ENCODE measurements at regions not wholly inside any gene's neighbourhood (a gene's known extent, or its start where the extent isn't known, plus 50 kb on each side); places are given as distances from the start of the nearest gene placed in this dataset.

DNA sequence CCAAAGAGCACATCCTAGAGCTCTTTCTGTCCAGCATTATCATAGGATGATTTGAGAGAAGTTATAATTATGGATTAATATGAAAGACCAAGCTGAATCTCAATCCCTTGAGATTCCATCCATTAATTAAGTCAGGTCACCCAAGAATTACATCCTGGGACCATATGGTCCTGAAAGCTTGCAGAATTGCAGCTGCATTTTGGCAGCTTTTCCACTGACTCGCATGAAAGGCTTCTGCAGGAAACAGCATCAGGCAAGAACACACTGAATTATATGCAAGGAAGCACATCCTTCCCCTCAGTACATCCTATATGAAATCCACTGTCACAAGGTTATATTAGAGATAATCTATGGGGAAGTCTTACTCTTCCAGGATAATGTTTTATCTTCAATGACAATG, 109.1 kb upstream of the CTNND2 start:
- Mint-ChIP-seq H3K4me1 (peaks cover 6% of the 10 kb centered on the region), H3K27me3 (ENCODE audit: low read depth) (no peaks in the 10 kb centered on the region), H3K4me3 (no peak overlapping the region), H3K36me3 (ENCODE audit: low read depth) (no peaks in the 10 kb centered on the region), H3K27ac (no peak overlapping the region), H3K9me3 (peaks cover 3% of the 10 kb centered on the region)
- TF ChIP-seq, protein P1, sequence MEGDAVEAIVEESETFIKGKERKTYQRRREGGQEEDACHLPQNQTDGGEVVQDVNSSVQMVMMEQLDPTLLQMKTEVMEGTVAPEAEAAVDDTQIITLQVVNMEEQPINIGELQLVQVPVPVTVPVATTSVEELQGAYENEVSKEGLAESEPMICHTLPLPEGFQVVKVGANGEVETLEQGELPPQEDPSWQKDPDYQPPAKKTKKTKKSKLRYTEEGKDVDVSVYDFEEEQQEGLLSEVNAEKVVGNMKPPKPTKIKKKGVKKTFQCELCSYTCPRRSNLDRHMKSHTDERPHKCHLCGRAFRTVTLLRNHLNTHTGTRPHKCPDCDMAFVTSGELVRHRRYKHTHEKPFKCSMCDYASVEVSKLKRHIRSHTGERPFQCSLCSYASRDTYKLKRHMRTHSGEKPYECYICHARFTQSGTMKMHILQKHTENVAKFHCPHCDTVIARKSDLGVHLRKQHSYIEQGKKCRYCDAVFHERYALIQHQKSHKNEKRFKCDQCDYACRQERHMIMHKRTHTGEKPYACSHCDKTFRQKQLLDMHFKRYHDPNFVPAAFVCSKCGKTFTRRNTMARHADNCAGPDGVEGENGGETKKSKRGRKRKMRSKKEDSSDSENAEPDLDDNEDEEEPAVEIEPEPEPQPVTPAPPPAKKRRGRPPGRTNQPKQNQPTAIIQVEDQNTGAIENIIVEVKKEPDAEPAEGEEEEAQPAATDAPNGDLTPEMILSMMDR (IDR thresholded peaks at IDR 0.05; ENCODE audit: unreplicated experiment in 3 of 3) = no peak

DNA sequence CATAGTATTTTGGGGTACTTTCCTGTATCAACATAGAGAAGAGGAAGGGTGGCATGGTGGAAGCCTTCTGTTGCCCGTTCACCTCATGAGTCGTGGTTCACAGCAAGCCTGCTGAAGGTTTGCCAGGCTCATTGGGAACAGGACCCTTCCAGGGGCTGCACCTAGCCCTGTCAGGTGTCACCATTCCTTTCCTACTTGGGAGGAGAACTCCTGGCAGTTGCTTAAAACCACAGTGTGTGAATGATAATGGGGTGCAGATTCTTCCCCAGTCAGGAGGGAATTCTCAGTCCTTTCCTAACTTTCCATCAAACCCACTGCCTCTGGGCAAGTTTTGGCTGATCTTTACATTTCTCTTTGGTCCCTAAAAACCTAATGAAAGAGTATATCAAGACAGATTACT, 99.4 kb upstream of the CTNND2 start:
- no peaks in the 10 kb centered on the region for H3K4me1 Mint-ChIP-seq
- TF ChIP-seq, protein P1 (IDR thresholded peaks at IDR 0.05; ENCODE audit: unreplicated experiment in 3 of 3) = no peak
- H3K27me3 Mint-ChIP-seq (ENCODE audit: low read depth) = no peaks in the 10 kb centered on the region
- no peak overlapping the region for H3K27ac Mint-ChIP-seq
- no peaks in the 10 kb centered on the region for H3K36me3 Mint-ChIP-seq (ENCODE audit: low read depth)
- peaks cover 5% of the 10 kb centered on the region for H3K9me3 Mint-ChIP-seq
- H3K4me3 Mint-ChIP-seq = no peak overlapping the region

GRCh38 chr5:11998397-11998796, 94.2 kb upstream of the CTNND2 start:
- H3K4me3 Mint-ChIP-seq = no peak overlapping the region
- no peaks in the 10 kb centered on the region for H3K4me1 Mint-ChIP-seq
- no peaks in the 10 kb centered on the region for H3K36me3 Mint-ChIP-seq (ENCODE audit: low read depth)
- TF ChIP-seq, protein P1 (IDR thresholded peaks at IDR 0.05; ENCODE audit: unreplicated experiment in 3 of 3) = no peak
- H3K9me3 Mint-ChIP-seq = no peaks in the 10 kb centered on the region
- no peaks in the 10 kb centered on the region for H3K27me3 Mint-ChIP-seq (ENCODE audit: low read depth)
- H3K27ac Mint-ChIP-seq = no peak overlapping the region

GRCh38 chr5:11997942-11998341, 93.7 kb upstream of the CTNND2 start:
- TF ChIP-seq, protein P1 (IDR thresholded peaks at IDR 0.05; ENCODE audit: unreplicated experiment in 3 of 3) = no peak
- H3K27ac Mint-ChIP-seq = no peak overlapping the region
- H3K36me3 Mint-ChIP-seq (ENCODE audit: low read depth) = no peaks in the 10 kb centered on the region
- H3K27me3 Mint-ChIP-seq (ENCODE audit: low read depth) = no peaks in the 10 kb centered on the region
- no peak overlapping the region for H3K4me3 Mint-ChIP-seq
- no peaks in the 10 kb centered on the region for H3K4me1 Mint-ChIP-seq
- no peaks in the 10 kb centered on the region for H3K9me3 Mint-ChIP-seq

DNA sequence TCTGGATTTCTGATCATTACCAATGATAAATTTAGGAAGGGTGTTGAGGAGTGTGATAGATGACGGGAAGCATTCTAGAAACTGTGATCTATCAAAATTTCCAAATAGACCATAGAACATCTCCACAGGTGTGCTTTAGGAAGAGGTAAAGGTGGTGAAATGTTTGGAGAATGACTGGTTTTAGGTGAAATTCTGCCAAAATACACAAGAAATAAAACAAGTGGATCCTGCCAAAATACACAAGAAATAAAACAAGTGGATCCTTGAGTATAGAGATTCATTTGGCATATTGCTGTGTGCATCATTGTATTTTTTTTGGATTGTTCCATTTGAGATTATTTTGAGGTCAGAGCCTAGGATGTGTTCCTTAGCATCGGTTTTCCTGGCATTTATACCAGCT, 88.3 kb upstream of the CTNND2 start:
- Mint-ChIP-seq H3K27me3 (ENCODE audit: low read depth) (no peaks in the 10 kb centered on the region), H3K9me3 (no peaks in the 10 kb centered on the region), H3K4me1 (no peaks in the 10 kb centered on the region), H3K27ac (no peak overlapping the region), H3K36me3 (ENCODE audit: low read depth) (no peaks in the 10 kb centered on the region), H3K4me3 (no peak overlapping the region)
- TF ChIP-seq, protein P1 (IDR thresholded peaks at IDR 0.05; ENCODE audit: unreplicated experiment in 3 of 3) = no peak

DNA sequence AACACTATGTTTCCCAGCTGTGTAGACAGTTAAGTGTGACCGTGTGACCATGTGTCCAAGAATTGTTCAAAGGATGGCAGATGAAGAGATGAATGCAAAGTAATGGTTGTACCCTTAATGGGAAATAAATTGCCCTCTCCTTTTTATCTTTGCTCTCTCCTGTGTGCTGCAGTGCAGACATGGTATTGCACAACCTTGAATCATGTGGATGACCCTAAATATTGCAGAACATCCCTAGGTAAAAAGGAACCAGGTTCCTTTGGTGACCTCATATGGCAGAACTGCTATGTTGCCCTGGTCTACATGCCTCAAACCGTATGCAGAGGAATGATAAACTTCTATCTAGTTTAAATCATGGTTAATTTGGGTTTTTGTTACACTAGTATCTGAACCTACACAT, 81.7 kb upstream of the CTNND2 start:
- Mint-ChIP-seq H3K36me3 (ENCODE audit: low read depth) (no peaks in the 10 kb centered on the region), H3K27me3 (ENCODE audit: low read depth) (no peaks in the 10 kb centered on the region), H3K4me1 (no peaks in the 10 kb centered on the region), H3K9me3 (no peaks in the 10 kb centered on the region), H3K4me3 (no peak overlapping the region), H3K27ac (no peak overlapping the region)
- TF ChIP-seq, protein P1 (IDR thresholded peaks at IDR 0.05; ENCODE audit: unreplicated experiment in 3 of 3) = no peak

Measured in nephron (organoid).